ENCODE measurements at regions not wholly inside any gene's neighbourhood (a gene's known extent, or its start where the extent isn't known, plus 50 kb on each side); places are given as distances from the start of the nearest gene placed in this dataset.
A peak's percentile ranks its signal among the peaks of the same experiment; 100 is the strongest.

- in situ Hi-C loops (cut with HindIII; ENCODE audit: low pct_ligation_motif_present, low sequenced_read_pairs), result no loop called here
- Histone ChIP-seq H3K4me3 (ENCODE audit: low read depth, low read length) (no peak overlapping the region), H3K27ac (no peak overlapping the region)
Measured at GRCh38 chr3:153249906-153250305, 87.9 kb downstream of the RAP2B start.

GRCh38 chr3:153250446-153250845 is 88.4 kb downstream of the RAP2B start:
- no peak overlapping the region for H3K4me3 ChIP-seq (ENCODE audit: low read depth, low read length)
- in situ Hi-C loops (cut with HindIII; ENCODE audit: low pct_ligation_motif_present, low sequenced_read_pairs), result no loop called here
- no peak for TF ChIP-seq CTCF (IDR thresholded peaks at IDR 0.05; ENCODE audit: low read depth, low read length, missing control alignments)
- H3K27ac ChIP-seq, result no peak overlapping the region
- no peaks in the 10 kb centered on the region for H3K36me3 ChIP-seq (replicated peaks)
- DNase-seq, result no peak
- no peaks in the 10 kb centered on the region for H3K27me3 ChIP-seq (replicated peaks)

More at GRCh38 chr3:153249906-153250305, 87.9 kb downstream of the RAP2B start:
- no peak for TF ChIP-seq CTCF (IDR thresholded peaks at IDR 0.05; ENCODE audit: low read depth, low read length, missing control alignments)
- Histone ChIP-seq H3K27me3 (replicated peaks) (no peaks in the 10 kb centered on the region), H3K36me3 (replicated peaks) (no peaks in the 10 kb centered on the region)
- DNase-seq, result no peak

GRCh38 chr3:153252963-153253362 is 90.9 kb downstream of the RAP2B start:
- Histone ChIP-seq H3K4me3 (ENCODE audit: low read depth, low read length) (no peak overlapping the region), H3K27me3 (replicated peaks) (no peaks in the 10 kb centered on the region), H3K36me3 (replicated peaks) (no peaks in the 10 kb centered on the region), H3K27ac (no peak overlapping the region)
- no peak for DNase-seq
- TF ChIP-seq CTCF (IDR thresholded peaks at IDR 0.05; ENCODE audit: low read depth, low read length, missing control alignments), result no peak
- in situ Hi-C loops (cut with HindIII; ENCODE audit: low pct_ligation_motif_present, low sequenced_read_pairs), result no loop called here

GRCh38 chr3:153254361-153254760 is 92.3 kb downstream of the RAP2B start:
- DNase-seq, result no peak
- H3K36me3 ChIP-seq (replicated peaks), result no peaks in the 10 kb centered on the region
- no peak overlapping the region for H3K4me3 ChIP-seq (ENCODE audit: low read depth, low read length)
- no peaks in the 10 kb centered on the region for H3K27me3 ChIP-seq (replicated peaks)
- no peak overlapping the region for H3K27ac ChIP-seq
- no peak for TF ChIP-seq CTCF (IDR thresholded peaks at IDR 0.05; ENCODE audit: low read depth, low read length, missing control alignments)
- in situ Hi-C loops (cut with HindIII; ENCODE audit: low pct_ligation_motif_present, low sequenced_read_pairs), result no loop called here

- Histone ChIP-seq H3K27ac (no peak overlapping the region), H3K27me3 (replicated peaks) (no peaks in the 10 kb centered on the region), H3K36me3 (replicated peaks) (no peaks in the 10 kb centered on the region), H3K4me3 (ENCODE audit: low read depth, low read length) (no peak overlapping the region)
- no peak for TF ChIP-seq CTCF (IDR thresholded peaks at IDR 0.05; ENCODE audit: low read depth, low read length, missing control alignments)
- in situ Hi-C loops (cut with HindIII; ENCODE audit: low pct_ligation_motif_present, low sequenced_read_pairs), result no loop called here
- peak; percentile 42 for DNase-seq
Measured at GRCh38 chr3:153257673-153258351, 95.8 kb downstream of the RAP2B start.

- no peak for TF ChIP-seq CTCF (IDR thresholded peaks at IDR 0.05; ENCODE audit: low read depth, low read length, missing control alignments)
- Histone ChIP-seq H3K27me3 (replicated peaks) (no peaks in the 10 kb centered on the region), H3K27ac (no peak overlapping the region), H3K36me3 (replicated peaks) (no peaks in the 10 kb centered on the region), H3K4me3 (ENCODE audit: low read depth, low read length) (no peak overlapping the region)
- no peak for DNase-seq
- in situ Hi-C loops (cut with HindIII; ENCODE audit: low pct_ligation_motif_present, low sequenced_read_pairs), result no loop called here
Measured at GRCh38 chr3:153259956-153260355, 97.9 kb downstream of the RAP2B start.
